Activated CD4-positive, alpha-beta T cell treated with anti-CD3 and anti-CD28 coated beads, Interleukin-2, Interleukin-6, amounts not matched to agents 100 ng/mL and 50 ng/mL, durations not matched to agents 16 hours and 8 hours (primary cell): ENCODE measurements at regions not wholly inside any gene's neighbourhood (a gene's known extent, or its start where the extent isn't known, plus 50 kb on each side); places are given as distances from the start of the nearest gene placed in this dataset.
A peak's percentile ranks its signal among the peaks of the same experiment; 100 is the strongest.

Experiments used
- DNase-seq: peaks from one replicate; pipeline ENCODE4 v3.0.0-alpha.2; 2020

DNA sequence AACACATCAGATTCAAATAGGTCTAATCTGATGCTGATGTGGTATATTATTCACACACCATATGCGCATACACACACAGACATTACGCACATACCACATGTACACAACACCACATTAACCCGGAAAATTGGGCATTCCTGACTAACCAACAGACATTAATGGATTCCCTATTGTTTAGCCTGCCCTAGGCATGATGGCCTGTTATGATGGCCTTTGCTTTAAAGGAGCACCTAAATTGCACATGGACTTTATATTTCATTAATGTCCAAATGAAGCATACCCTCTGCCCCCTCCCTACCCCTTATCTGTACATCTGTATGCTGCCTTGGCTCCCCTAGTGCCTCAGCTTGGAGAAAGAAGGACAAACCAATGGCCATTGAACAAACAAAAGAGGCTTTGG, 127.7 kb upstream of the PRLR start:
- no peak for DNase-seq

- no peak for DNase-seq
Observed at GRCh38 chr5:35356725-35357124, 126.4 kb upstream of the PRLR start.

DNA sequence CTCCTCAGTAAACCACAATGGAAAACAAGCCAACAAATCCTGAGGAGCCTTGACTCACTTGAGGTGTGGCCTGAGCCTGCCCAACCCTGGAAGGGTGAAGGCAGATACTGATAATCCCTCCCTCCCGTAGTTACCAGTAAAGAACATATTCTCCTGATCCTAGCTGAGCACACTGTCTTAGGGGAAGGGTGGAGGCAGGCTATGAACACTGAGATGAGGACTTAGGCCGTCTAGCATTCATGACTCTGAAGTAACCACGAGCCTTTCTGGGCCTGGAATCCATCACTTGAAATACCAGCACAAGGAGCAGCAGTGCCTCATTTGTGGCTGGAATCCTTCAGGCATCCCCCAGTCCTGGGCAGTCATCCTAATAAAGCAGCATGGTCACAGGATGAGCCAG, 124.5 kb upstream of the PRLR start:
- no peak for DNase-seq

DNA sequence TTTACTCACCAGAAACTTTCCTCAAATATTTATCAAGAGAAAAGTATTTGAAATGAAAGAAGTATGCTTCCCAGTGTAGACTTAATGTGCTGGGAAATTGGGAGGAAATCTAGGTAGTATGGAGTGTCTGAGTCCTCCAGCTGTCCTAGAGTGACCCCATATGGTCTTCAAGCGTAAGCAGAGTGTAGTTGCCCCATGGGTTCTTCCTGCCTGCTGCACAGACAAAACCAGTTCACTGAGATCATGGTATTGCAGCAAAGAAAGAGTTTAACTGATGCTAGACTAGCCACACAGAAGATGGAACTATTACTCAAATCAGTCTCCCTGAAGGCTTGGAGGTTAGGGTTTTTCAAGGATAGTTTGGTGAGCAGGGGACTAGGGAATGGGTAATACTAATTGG, 114.9 kb upstream of the PRLR start:
- no peak for DNase-seq

DNA sequence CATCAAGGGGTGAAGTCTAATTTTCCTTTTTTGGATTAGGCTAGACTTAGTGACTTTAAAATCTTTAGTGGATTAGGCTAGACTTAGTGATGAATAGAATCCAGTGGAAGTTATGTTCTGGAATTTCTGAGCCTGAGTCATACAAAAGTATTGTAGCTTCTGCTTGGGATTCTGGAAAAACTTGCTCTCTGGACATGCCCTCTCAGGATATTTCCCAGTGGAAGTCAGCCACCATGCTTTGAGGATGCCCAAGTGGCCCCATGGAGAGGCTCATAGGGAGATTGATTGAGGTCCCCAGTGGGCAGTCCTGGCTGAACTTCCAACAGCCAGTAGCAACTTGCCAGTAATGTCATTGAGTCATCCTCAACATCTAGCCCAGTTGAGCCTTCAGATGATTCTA, 112.4 kb upstream of the PRLR start:
- DNase-seq = no peak

DNA sequence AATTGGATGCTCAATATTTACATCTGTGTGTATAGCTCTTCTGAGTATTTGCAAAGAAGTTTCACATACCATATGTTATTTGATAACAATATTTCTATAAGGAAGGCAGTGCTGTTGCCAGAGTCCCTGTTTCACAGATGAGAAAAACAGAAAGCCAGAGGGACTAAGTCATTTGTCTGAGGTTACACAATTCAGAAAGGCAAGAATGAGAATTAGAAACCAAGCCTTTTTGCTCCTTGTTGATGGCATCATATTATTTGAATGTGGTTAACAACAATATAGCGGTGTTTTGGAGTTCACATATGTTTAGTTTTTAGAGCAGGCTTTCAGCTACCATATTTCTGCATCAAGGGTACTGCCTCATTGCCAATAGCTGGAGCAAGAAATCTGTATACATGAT, 110.9 kb upstream of the PRLR start:
- DNase-seq = peak; percentile 11

GRCh38 chr5:35339616-35340100, 109.4 kb upstream of the PRLR start:
- no peak for DNase-seq

DNA sequence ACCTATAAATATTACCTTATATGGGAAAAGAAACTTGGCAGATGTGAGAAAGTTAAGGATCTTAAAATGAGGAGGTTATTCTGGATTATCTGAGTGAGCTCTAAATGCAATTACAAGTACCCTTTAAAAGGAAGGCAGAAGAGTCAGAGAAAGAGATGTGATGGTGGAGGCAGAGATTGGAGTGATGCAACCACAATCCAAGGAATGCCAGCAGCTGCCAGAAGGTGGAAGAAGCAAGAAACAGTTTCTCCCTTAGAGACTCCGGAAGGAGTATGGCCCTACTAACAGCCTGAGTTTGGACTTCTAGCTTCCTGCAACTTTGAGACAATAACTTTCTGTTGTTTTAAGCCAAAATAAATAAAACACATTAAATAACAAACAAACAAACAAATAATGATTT, 108.7 kb upstream of the PRLR start:
- no peak for DNase-seq

GRCh38 chr5:35338157-35338453, 107.8 kb upstream of the PRLR start:
- no peak for DNase-seq

- DNase-seq = no peak
Observed at GRCh38 chr5:35337340-35338156, 107.3 kb upstream of the PRLR start.

DNA sequence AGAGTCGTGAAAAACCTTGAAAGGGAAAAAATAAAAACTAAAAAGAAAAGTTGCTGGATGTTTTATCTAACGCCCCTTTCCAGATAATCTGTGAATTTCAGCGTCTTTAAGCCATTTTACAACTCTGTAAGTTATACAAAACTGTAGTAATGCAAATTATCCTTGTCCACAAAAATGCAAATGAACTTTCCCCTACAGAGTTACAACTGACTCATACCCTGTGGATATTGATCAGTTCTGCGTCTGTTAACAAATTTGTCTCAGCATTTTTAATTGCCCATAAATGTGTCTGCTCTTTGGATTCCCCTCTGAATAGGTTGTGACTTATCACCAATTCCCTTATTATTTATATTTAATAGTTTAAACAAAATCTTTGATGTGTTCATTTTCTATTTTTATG, 105.9 kb upstream of the PRLR start:
- no peak for DNase-seq

- DNase-seq = no peak
Observed at GRCh38 chr5:35335752-35336151, 105.5 kb upstream of the PRLR start.

DNA sequence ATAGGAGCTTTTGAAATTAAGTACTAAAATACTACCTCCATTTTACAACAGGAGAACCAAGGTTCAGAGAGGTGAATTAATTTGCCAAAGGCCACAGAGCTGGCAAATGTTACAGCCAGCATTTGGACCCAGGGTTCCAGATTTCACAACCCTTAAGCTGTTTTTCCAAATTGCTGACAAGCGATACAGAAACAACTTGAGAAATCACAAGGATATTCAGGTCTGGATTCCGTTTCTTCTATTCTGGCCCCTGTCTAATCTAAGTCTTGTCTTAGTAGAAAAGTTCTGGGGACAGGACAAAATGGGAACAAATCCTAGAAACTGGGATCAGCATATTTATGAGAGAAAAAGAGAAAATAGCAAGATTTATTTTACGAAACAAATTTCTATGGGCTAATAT, 103.1 kb upstream of the PRLR start:
- no peak for DNase-seq

GRCh38 chr5:35331956-35332950, 102.0 kb upstream of the PRLR start:
- DNase-seq = no peak

- no peak for DNase-seq
Observed at GRCh38 chr5:35325836-35326235, 95.5 kb upstream of the PRLR start.

DNA sequence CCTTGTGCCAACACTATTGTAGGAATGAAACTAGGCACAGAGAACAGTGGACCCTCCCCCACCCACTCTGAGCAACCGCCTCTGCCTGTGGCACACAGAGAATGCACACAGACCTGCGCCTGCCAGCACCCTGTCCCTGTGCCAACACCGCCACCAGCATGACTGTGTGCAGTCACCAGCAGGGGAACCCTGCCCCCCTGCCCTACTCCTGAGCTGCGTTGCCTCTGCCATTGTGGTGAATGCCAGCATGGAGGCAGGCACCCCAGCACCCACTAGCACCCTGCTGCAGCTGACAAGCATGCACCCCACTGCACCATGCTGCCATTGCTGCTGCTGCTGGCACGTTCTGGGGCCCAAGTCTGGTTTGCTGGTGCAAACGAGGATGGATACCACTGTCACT, 94.4 kb upstream of the PRLR start:
- DNase-seq = no peak

GRCh38 chr5:35324201-35324600, 93.9 kb upstream of the PRLR start:
- DNase-seq = no peak

DNA sequence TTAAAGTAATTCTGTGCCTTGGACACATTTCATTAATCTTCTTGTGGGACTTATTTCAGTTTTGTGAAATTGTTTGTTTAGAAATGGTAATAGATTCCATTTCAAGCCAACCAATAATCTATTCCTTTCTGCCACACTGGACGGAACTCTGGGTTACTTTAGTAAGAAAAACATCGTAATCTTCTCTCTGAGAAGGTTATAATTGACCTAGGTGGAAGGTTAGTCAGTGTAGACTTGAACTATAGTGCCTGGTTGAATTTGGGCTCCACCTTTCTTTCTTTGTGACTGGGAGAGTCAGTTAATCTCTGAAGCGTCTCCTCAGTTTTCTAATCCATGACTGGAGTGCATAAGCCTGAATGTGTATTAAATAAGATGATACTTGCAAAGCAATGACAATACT, 89.7 kb upstream of the PRLR start:
- DNase-seq = no peak

- peak; percentile 87 for DNase-seq
Observed at GRCh38 chr5:35319333-35320002, 89.2 kb upstream of the PRLR start.

GRCh38 chr5:35317586-35317985, 87.3 kb upstream of the PRLR start:
- no peak for DNase-seq

DNA sequence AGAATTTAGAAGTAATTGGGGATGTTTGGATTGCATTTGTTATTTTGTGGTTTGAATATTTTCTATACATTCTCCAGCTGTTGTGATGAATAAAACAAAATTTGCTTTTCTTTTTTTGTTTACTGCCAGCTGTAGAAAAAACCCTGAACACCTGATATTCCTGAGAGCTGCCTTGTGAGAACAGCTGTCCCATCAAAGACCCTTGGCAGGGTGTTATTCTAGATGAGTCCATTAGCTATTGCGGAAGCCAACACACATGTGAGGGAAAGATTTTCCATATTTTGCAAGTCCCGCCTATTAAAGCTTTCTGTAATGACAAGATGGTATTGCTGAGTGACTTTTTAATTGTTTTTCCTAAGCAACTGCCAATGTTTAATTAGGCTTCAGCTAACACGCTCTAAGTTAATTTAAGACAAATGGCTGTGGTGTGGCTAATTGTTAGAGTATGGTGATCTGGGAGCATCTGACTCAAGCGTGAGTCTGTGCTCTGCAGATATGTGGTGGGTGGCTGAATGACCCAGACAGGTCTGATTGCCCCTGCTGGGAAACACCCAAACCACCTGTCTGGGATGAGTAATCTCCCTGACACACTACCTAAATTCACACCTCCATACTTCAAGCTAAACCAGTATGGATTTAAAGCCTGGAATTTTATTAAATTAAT, 86.5 kb upstream of the PRLR start:
- DNase-seq = peak; percentile 4

GRCh38 chr5:35313291-35313690, 83.0 kb upstream of the PRLR start:
- no peak for DNase-seq

GRCh38 chr5:35312267-35312666, 82.0 kb upstream of the PRLR start:
- no peak for DNase-seq
